Hepatic stellate cell (primary cell): ENCODE measurements at regions not wholly inside any gene's neighbourhood (a gene's known extent, or its start where the extent isn't known, plus 50 kb on each side); places are given as distances from the start of the nearest gene placed in this dataset.
"Not testable (repeated sequence)": the region's sequence is repeated elsewhere in the genome, so short reads cannot be mapped to it uniquely, and the experiment has no call there.

Experiments
- DNase-seq: peaks from one replicate; pipeline ENCODE4 v3.0.0; 2011; ENCODE audit warnings: low spot score

- no peak for DNase-seq
Measured at GRCh38 chr11:69905611-69906452, 86.6 kb upstream of the FGF3 start.

- DNase-seq: peak; percentile 52
Measured at GRCh38 chr11:69906453-69906907, 87.3 kb upstream of the FGF3 start.

- DNase-seq: no peak
Measured at GRCh38 chr11:69907611-69908010, 88.4 kb upstream of the FGF3 start.

GRCh38 chr11:69908511-69909220, 89.5 kb upstream of the FGF3 start:
- no peak for DNase-seq

GRCh38 chr11:69909561-69910518, 90.6 kb upstream of the FGF3 start:
- DNase-seq: peak; percentile 46

GRCh38 chr11:69910519-69911309, 91.5 kb upstream of the FGF3 start:
- DNase-seq: no peak

- no peak for DNase-seq
Measured at GRCh38 chr11:69911310-69912160, 92.3 kb upstream of the FGF3 start.

- no peak for DNase-seq
Measured at GRCh38 chr11:69912161-69912910, 93.1 kb upstream of the FGF3 start.

GRCh38 chr11:69912911-69913451, 93.8 kb upstream of the FGF3 start:
- no peak for DNase-seq

GRCh38 chr11:69913591-69914285, 94.5 kb upstream of the FGF3 start:
- DNase-seq: no peak

GRCh38 chr11:69914286-69915150, 95.3 kb upstream of the FGF3 start:
- DNase-seq: no peak

- peak; percentile 88 for DNase-seq
Measured at GRCh38 chr11:69915151-69915500, 95.9 kb upstream of the FGF3 start.

- DNase-seq: peak; percentile 94
Measured at GRCh38 chr11:69915501-69916250, 96.5 kb upstream of the FGF3 start.

GRCh38 chr11:69916251-69916649, 97.0 kb upstream of the FGF3 start:
- DNase-seq: not testable (repeated sequence)

- no peak for DNase-seq
Measured at GRCh38 chr11:69916806-69917387, 97.7 kb upstream of the FGF3 start.

- DNase-seq: no peak
Measured at GRCh38 chr11:69917529-69917928, 98.3 kb upstream of the FGF3 start.
